Mesothelial cell of epicardium (in vitro differentiated cells): ENCODE measurements at regions not wholly inside any gene's neighbourhood (a gene's known extent, or its start where the extent isn't known, plus 50 kb on each side); places are given as distances from the start of the nearest gene placed in this dataset.

Experiments
- DNase-seq, 2 experiments: peaks; one replicate each; pipeline ENCODE4 v3.0.0; 2021; ENCODE audit warnings: low spot score in 2 of 2; ENCODE audit not compliant: unreplicated experiment in 2 of 2
- H3K27ac Mint-ChIP-seq: 2 replicates; pipeline ENCODE4 v1.8.0; 2021; ENCODE audit warnings: mixed read lengths
- H3K27me3 Mint-ChIP-seq: 2 replicates; pipeline ENCODE4 v1.8.0; 2021; ENCODE audit warnings: low read depth, mixed read lengths
- H3K36me3 Mint-ChIP-seq: 2 replicates; pipeline ENCODE4 v1.8.0; 2021; ENCODE audit warnings: mixed read lengths
- H3K4me1 Mint-ChIP-seq: 2 replicates; pipeline ENCODE4 v1.8.0; 2021; ENCODE audit warnings: mixed read lengths
- H3K4me3 Mint-ChIP-seq: 2 replicates; pipeline ENCODE4 v1.8.0; 2021; ENCODE audit warnings: mild to moderate bottlenecking, moderate library complexity, mixed read lengths
- H3K9me3 Mint-ChIP-seq: 2 replicates; pipeline ENCODE4 v1.8.0; 2021; ENCODE audit warnings: mixed read lengths
- CTCF ChIP-seq: fragments of 200-600 bp; sonication (generic); IDR thresholded peaks from one replicate; pipeline ENCODE4 v1.5.0; 2021; ENCODE audit warnings: antibody characterized with exemption; ENCODE audit not compliant: unreplicated experiment

GRCh38 chr4:187516224-187516623, 479.3 kb upstream of the ZFP42 start:
- Mint-ChIP-seq H3K9me3 (peaks cover 2% of the 10 kb centered on the region), H3K36me3 (no peaks in the 10 kb centered on the region), H3K4me3 (no peak overlapping the region), H3K27me3 (no peaks in the 10 kb centered on the region), H3K4me1 (no peaks in the 10 kb centered on the region), H3K27ac (no peak overlapping the region)
- TF ChIP-seq CTCF, result no peak
- no peak for DNase-seq

- Mint-ChIP-seq H3K4me1 (peaks cover 30% of the 10 kb centered on the region), H3K27me3 (no peaks in the 10 kb centered on the region), H3K4me3 (no peak overlapping the region), H3K27ac (no peak overlapping the region), H3K9me3 (peaks cover 7% of the 10 kb centered on the region), H3K36me3 (no peaks in the 10 kb centered on the region)
- DNase-seq, result no peak
- TF ChIP-seq CTCF, result no peak
Observed at GRCh38 chr4:187541666-187542065, 453.9 kb upstream of the ZFP42 start.

- Mint-ChIP-seq H3K4me3 (no peak overlapping the region), H3K9me3 (peaks cover 12% of the 10 kb centered on the region), H3K36me3 (peaks cover 3% of the 10 kb centered on the region), H3K27me3 (no peaks in the 10 kb centered on the region), H3K27ac (no peak overlapping the region), H3K4me1 (peaks cover 39% of the 10 kb centered on the region)
- TF ChIP-seq CTCF, result no peak
- DNase-seq, result no peak
Observed at GRCh38 chr4:187544461-187545053, 451.0 kb upstream of the ZFP42 start.

- peaks cover 20% of the 10 kb centered on the region for H3K9me3 Mint-ChIP-seq
Observed at GRCh38 chr4:187547316-187547715, 448.3 kb upstream of the ZFP42 start.

GRCh38 chr4:187550256-187550950, 445.2 kb upstream of the ZFP42 start:
- no peak for DNase-seq
- H3K27me3 Mint-ChIP-seq, result no peaks in the 10 kb centered on the region
- H3K36me3 Mint-ChIP-seq, result peaks cover 4% of the 10 kb centered on the region
- peaks cover 17% of the 10 kb centered on the region for H3K4me1 Mint-ChIP-seq
- peaks cover 13% of the 10 kb centered on the region for H3K9me3 Mint-ChIP-seq
- no peak overlapping the region for H3K4me3 Mint-ChIP-seq
- no peak for TF ChIP-seq CTCF
- no peak overlapping the region for H3K27ac Mint-ChIP-seq

More at GRCh38 chr4:187547316-187547715, 448.3 kb upstream of the ZFP42 start:
- Mint-ChIP-seq H3K4me3 (peak overlapping the region; percentile 16), H3K27ac (peak overlapping the region; percentile 59), H3K27me3 (no peaks in the 10 kb centered on the region), H3K4me1 (peaks cover 17% of the 10 kb centered on the region), H3K36me3 (peaks cover 4% of the 10 kb centered on the region)
- no peak for TF ChIP-seq CTCF
- DNase-seq, result no peak
